WERI-Rb-1 (cell line): ENCODE measurements at regions not wholly inside any gene's neighbourhood (a gene's known extent, or its start where the extent isn't known, plus 50 kb on each side); places are given as distances from the start of the nearest gene placed in this dataset.
"Not testable (repeated sequence)": the region's sequence is repeated elsewhere in the genome, so short reads cannot be mapped to it uniquely, and the experiment has no call there.

Source experiments
- DNase-seq: peaks from one replicate; pipeline ENCODE4 v3.0.0-alpha.2; 2020
- H3K27ac ChIP-seq: fragments of 250-450 bp; sonication (Bioruptor Pico); 2 replicates; pipeline ENCODE4 v1.5.1; 2020; ENCODE audit warnings: mild to moderate bottlenecking, moderate library complexity
- H3K27me3 ChIP-seq: fragments of 250-450 bp; sonication (Bioruptor Pico); 2 replicates; pipeline ENCODE4 v1.5.1; 2021; ENCODE audit warnings: mild to moderate bottlenecking, low read depth, moderate library complexity; ENCODE audit not compliant: insufficient read depth, severe bottlenecking
- H3K36me3 ChIP-seq: fragments of 250-450 bp; sonication (Bioruptor Pico); 2 replicates; pipeline ENCODE4 v1.5.1; 2020; ENCODE audit warnings: mild to moderate bottlenecking, moderate library complexity
- H3K4me3 ChIP-seq: 2 replicates; pipeline ENCODE4 v1.5.1; 2011; ENCODE audit warnings: low read depth, mild to moderate bottlenecking, control low read depth, low read length
- H3K9me3 ChIP-seq: fragments of 250-450 bp; sonication (Bioruptor Pico); 2 replicates; pipeline ENCODE4 v1.5.1; 2021; ENCODE audit warnings: mild to moderate bottlenecking, moderate library complexity; ENCODE audit not compliant: severe bottlenecking
- TF ChIP-seq, protein P1 (sequence below): IDR thresholded peaks from 2 replicates; pipeline ENCODE4 v1.5.1; 2011; ENCODE audit warnings: low read depth, mild to moderate bottlenecking, control low read depth, inconsistent platforms, low read length

DNA sequence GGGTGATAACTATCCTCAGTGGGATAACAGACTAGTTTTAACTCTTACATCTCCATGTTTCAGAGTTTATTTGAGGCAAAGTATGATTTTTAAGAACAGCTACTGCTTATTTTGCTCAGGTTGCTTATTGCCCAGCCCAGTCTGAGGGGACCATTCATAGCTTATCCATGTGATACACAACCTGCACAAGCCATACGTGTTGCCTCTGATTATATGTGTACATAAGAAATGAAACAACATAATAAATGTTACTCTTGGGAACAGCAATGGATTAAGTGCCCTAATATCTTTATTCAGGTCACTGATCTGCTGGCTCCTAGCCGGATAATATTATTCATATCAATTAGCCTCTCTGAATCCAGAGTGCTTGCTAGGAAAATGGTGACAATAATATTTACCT is 236.2 kb downstream of the CGGBP1 start:
- TF ChIP-seq, protein P1, sequence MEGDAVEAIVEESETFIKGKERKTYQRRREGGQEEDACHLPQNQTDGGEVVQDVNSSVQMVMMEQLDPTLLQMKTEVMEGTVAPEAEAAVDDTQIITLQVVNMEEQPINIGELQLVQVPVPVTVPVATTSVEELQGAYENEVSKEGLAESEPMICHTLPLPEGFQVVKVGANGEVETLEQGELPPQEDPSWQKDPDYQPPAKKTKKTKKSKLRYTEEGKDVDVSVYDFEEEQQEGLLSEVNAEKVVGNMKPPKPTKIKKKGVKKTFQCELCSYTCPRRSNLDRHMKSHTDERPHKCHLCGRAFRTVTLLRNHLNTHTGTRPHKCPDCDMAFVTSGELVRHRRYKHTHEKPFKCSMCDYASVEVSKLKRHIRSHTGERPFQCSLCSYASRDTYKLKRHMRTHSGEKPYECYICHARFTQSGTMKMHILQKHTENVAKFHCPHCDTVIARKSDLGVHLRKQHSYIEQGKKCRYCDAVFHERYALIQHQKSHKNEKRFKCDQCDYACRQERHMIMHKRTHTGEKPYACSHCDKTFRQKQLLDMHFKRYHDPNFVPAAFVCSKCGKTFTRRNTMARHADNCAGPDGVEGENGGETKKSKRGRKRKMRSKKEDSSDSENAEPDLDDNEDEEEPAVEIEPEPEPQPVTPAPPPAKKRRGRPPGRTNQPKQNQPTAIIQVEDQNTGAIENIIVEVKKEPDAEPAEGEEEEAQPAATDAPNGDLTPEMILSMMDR, result no peak
- Histone ChIP-seq H3K9me3 (no peaks in the 10 kb centered on the region), H3K36me3 (no peaks in the 10 kb centered on the region), H3K27me3 (no peaks in the 10 kb centered on the region), H3K27ac (no peak overlapping the region), H3K4me3 (no peak overlapping the region)
- DNase-seq, result no peak

DNA sequence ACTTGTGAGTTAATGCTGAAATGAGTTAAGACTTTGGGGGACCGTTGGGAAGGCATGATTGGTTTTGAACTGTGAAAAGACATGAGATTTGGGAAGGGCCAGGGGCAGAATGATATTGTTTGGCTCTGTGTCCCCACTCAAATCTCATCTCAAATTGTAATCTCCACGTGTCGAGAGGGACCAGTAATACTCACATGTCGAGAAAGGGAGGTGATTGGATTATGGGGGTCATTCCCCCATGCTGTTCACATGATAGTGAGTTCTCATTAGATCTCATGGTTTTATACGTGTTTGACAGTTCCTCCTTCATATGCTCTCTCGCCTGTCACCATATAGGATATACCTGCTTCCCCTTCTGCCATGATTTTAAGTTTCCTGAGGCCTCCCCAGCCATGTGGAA is 245.3 kb downstream of the CGGBP1 start:
- not testable (repeated sequence) for H3K36me3 ChIP-seq, H3K9me3 ChIP-seq, H3K27me3 ChIP-seq, H3K4me3 ChIP-seq, DNase-seq, H3K27ac ChIP-seq

DNA sequence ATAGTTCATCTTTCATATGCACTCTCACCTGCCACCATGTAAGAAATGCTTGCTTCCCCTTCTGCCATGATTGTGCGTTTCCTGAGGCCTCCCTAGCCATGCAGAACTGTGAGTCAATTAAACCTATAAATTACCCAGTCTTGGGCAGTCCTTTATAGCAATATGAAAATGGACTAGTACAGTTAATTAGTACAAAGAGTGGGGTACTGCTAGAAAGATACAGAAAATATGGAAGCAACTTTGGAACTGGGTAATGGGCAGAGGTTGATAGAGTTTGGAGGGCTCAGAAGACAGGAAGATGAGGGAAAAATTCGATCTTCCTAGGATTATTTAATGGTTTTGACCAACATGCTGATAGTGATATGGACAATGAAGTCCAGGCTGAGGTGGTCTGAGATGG is 246.9 kb downstream of the CGGBP1 start:
- Histone ChIP-seq H3K36me3 (no peaks in the 10 kb centered on the region), H3K27me3 (peaks cover 5% of the 10 kb centered on the region), H3K9me3 (no peaks in the 10 kb centered on the region), H3K27ac (no peak overlapping the region), H3K4me3 (no peak overlapping the region)
- TF ChIP-seq, protein P1, result no peak
- DNase-seq, result no peak

DNA sequence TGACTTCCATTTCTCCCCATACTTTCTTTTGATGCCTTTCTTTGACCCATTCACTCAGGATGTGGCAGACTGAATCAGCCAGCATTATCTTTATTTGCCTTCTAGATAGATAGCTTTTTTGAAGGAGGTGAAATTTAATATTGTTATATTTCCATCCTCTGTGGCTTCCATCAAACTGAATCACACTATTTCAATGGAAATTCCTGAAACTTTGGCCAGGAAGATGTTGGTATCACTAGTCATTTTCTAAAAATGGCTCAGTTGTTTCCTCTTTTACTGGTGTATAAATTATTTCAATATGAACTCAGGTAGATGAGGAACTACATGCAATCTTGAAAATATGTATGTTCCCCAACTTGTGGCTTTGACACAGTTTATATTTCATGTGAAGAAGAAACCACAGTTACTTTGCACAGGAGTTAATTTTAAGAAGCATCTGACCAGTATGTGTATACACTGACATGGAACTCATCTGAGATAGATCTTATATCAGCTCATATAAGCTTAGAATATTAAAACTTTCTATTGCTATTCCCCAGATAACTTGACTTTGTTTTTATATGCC is 248.3 kb downstream of the CGGBP1 start:
- Histone ChIP-seq H3K27ac (no peak overlapping the region), H3K27me3 (peaks cover 5% of the 10 kb centered on the region), H3K4me3 (no peak overlapping the region), H3K36me3 (no peaks in the 10 kb centered on the region), H3K9me3 (no peaks in the 10 kb centered on the region)
- TF ChIP-seq, protein P1, result no peak
- DNase-seq, result no peak

DNA sequence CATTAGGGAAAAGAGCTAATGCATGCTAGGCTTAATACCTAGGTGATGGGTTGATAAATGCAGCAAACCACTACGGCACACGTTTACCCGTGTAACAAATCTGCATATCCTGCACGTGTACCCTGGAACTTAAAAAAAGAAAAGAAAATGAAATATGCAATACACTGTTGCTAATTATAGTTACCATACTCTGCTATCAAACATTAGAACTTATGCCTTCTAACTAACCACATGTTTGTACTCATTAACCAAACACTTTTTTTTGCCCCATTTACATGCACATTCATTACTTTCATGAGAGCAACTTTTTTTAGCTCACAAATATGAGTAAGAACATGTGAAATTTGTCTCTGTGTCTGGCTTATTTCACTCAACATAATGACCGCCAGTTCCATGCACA is 253.1 kb downstream of the CGGBP1 start:
- Histone ChIP-seq H3K27ac (no peak overlapping the region), H3K9me3 (no peaks in the 10 kb centered on the region), H3K36me3 (no peaks in the 10 kb centered on the region), H3K27me3 (peaks cover 5% of the 10 kb centered on the region), H3K4me3 (no peak overlapping the region)
- TF ChIP-seq, protein P1, result no peak
- no peak for DNase-seq

DNA sequence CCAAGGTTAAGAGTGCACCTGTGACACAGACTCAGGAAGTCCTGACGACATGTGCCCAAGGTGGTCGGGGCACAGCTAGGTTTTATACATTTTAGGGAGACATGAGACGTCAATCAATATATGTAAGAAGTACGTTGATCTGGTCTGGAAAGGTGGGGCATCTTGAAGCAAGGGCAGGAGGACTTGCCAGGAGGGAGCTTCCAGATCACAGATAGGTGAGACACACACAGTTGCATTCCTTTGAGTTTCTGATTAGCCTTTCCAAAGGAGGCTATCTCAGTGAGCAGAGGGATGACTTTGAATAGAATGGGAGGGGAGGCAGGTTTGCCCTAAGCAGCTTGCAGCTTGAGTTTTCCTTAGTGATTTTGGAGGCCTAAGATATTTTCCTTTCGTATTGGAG is 257.4 kb downstream of the CGGBP1 start:
- TF ChIP-seq, protein P1, result no peak
- H3K27ac ChIP-seq, result no peak overlapping the region
- no peak for DNase-seq
- H3K36me3 ChIP-seq, result no peaks in the 10 kb centered on the region
- no peaks in the 10 kb centered on the region for H3K27me3 ChIP-seq
- H3K4me3 ChIP-seq, result no peak overlapping the region
- H3K9me3 ChIP-seq, result no peaks in the 10 kb centered on the region
